ENCODE measurements at regions not wholly inside any gene's neighbourhood (a gene's known extent, or its start where the extent isn't known, plus 50 kb on each side); places are given as distances from the start of the nearest gene placed in this dataset.

DNA sequence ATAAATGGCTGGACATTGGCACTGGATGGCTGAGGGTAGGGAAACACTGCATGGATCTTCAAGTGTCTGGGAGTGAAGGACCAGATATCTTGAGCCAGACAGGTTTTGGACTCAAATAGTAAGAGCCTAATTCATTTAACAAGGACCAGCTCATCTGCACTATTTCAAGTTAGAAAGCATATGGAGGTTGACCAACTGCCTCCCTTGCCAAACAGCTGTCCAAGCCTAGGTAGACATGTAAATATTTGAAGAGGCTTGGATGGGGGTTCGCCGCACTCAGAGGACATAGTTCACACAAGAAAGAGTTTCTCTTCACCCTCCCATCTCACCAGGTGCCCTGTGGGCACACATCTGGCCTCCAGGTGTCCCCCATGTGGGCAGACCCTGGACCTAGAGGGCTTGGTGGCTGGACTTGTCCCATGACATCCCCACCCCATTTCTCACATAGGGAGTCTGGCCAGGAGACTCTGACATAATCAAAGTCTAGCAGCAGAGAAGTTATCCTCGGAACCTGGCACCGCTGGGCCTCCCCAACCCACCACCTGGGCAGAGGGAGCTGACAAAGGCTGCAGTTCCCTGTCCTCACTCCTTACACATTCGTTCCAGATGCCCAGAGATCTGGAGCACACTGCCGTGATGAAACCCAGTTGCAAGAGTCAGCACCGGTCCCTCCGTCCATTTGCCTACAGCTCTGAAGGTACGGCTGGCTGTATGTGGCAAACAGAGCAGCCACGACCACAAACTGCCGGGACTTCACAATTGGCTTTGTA lies 116.9 kb upstream of the GDF10 start:
- no peaks in the 10 kb centered on the region for H3K9me3 ChIP-seq
- no peaks in the 10 kb centered on the region for H3K4me1 ChIP-seq
- H3K27ac ChIP-seq = no peak overlapping the region
- H3K36me3 ChIP-seq = no peaks in the 10 kb centered on the region
- no peak for DNase-seq
- TF ChIP-seq, protein P1, sequence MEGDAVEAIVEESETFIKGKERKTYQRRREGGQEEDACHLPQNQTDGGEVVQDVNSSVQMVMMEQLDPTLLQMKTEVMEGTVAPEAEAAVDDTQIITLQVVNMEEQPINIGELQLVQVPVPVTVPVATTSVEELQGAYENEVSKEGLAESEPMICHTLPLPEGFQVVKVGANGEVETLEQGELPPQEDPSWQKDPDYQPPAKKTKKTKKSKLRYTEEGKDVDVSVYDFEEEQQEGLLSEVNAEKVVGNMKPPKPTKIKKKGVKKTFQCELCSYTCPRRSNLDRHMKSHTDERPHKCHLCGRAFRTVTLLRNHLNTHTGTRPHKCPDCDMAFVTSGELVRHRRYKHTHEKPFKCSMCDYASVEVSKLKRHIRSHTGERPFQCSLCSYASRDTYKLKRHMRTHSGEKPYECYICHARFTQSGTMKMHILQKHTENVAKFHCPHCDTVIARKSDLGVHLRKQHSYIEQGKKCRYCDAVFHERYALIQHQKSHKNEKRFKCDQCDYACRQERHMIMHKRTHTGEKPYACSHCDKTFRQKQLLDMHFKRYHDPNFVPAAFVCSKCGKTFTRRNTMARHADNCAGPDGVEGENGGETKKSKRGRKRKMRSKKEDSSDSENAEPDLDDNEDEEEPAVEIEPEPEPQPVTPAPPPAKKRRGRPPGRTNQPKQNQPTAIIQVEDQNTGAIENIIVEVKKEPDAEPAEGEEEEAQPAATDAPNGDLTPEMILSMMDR (IDR thresholded peaks at IDR 0.05) = no peak
- no peak overlapping the region for H3K4me3 ChIP-seq
- no peaks in the 10 kb centered on the region for H3K27me3 ChIP-seq
- intact Hi-C loops (cut with DNase I) = no loop called here
- no peak overlapping the region for H3K9ac ChIP-seq (ENCODE audit: low read depth in 2 of 2, low read length in 2 of 2)

GRCh38 chr10:47183704-47184041 lies 116.3 kb upstream of the GDF10 start:
- intact Hi-C loops (cut with DNase I) = no loop called here

GRCh38 chr10:47184273-47184672 lies 115.7 kb upstream of the GDF10 start:
- H3K27me3 ChIP-seq = no peaks in the 10 kb centered on the region
- H3K9me3 ChIP-seq = no peaks in the 10 kb centered on the region
- H3K27ac ChIP-seq = no peak overlapping the region
- no peak overlapping the region for H3K4me3 ChIP-seq
- no peaks in the 10 kb centered on the region for H3K36me3 ChIP-seq
- intact Hi-C loops (cut with DNase I) = no loop called here
- no peak overlapping the region for H3K9ac ChIP-seq (ENCODE audit: low read depth in 2 of 2, low read length in 2 of 2)
- TF ChIP-seq, protein P1 (IDR thresholded peaks at IDR 0.05) = no peak
- no peak for DNase-seq
- H3K4me1 ChIP-seq = no peaks in the 10 kb centered on the region

More at GRCh38 chr10:47183704-47184041, 116.3 kb upstream of the GDF10 start:
- H3K27ac ChIP-seq = no peak overlapping the region
- no peaks in the 10 kb centered on the region for H3K9me3 ChIP-seq
- TF ChIP-seq, protein P1 (IDR thresholded peaks at IDR 0.05) = no peak
- H3K9ac ChIP-seq (ENCODE audit: low read depth in 2 of 2, low read length in 2 of 2) = no peak overlapping the region
- no peak overlapping the region for H3K4me3 ChIP-seq
- no peaks in the 10 kb centered on the region for H3K4me1 ChIP-seq
- H3K27me3 ChIP-seq = no peaks in the 10 kb centered on the region
- no peak for DNase-seq
- no peaks in the 10 kb centered on the region for H3K36me3 ChIP-seq

- no peaks in the 10 kb centered on the region for H3K9me3 ChIP-seq
- H3K36me3 ChIP-seq = no peaks in the 10 kb centered on the region
- H3K27me3 ChIP-seq = no peaks in the 10 kb centered on the region
- H3K27ac ChIP-seq = no peak overlapping the region
- TF ChIP-seq, protein P1 (IDR thresholded peaks at IDR 0.05) = no peak
- no peak for DNase-seq
- no peak overlapping the region for H3K4me3 ChIP-seq
- H3K9ac ChIP-seq (ENCODE audit: low read depth in 2 of 2, low read length in 2 of 2) = no peak overlapping the region
- intact Hi-C loops (cut with DNase I) = no loop called here
- H3K4me1 ChIP-seq = no peaks in the 10 kb centered on the region
These were observed 115.2 kb upstream of the GDF10 start for GRCh38 chr10:47184724-47185330.

DNA sequence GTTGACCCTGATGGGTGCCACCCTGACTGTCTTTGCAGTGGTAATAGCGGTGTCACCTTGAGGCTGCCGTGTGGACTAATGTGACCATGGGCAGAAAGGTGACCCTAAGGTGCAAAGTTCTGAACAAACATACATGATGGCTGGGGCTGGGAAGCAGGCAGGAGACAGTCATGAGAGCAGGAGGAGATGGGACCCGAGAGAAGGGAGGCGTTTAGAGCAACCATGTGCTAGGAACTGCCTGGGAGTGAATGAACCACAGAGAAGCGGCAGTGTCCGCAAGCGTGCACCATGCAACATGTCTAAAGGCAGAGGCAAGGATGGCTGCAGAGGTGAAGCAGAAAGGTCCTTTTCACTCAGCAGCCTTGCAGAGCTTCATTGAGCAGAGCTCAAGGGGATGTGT lies 113.1 kb upstream of the GDF10 start:
- Histone ChIP-seq H3K9ac (ENCODE audit: low read depth in 2 of 2, low read length in 2 of 2) (no peak overlapping the region), H3K9me3 (no peaks in the 10 kb centered on the region), H3K36me3 (no peaks in the 10 kb centered on the region), H3K27ac (no peak overlapping the region), H3K27me3 (no peaks in the 10 kb centered on the region), H3K4me1 (no peaks in the 10 kb centered on the region), H3K4me3 (no peak overlapping the region)
- intact Hi-C loops (cut with DNase I) = no loop called here
- no peak for DNase-seq
- TF ChIP-seq, protein P1 (IDR thresholded peaks at IDR 0.05) = no peak
